Neural progenitor cell (in vitro differentiated cells): ENCODE measurements at regions not wholly inside any gene's neighbourhood (a gene's known extent, or its start where the extent isn't known, plus 50 kb on each side); places are given as distances from the start of the nearest gene placed in this dataset.

Experiments used
- DNase-seq: peaks from one replicate; pipeline ENCODE4 v3.0.0-alpha.2; 2016; ENCODE audit warnings: low spot score
- H2AFZ ChIP-seq: fragments of 200-600 bp; sonication (generic); replicated peaks from 2 replicates; pipeline ENCODE4 v1.6.1; 2016; ENCODE audit warnings: antibody characterized with exemption
- H3F3A ChIP-seq: fragments of 200-600 bp; sonication (generic); 2 replicates; pipeline ENCODE4 v1.6.1; 2016; ENCODE audit warnings: antibody characterized with exemption, low read depth
- H3K27ac ChIP-seq: fragments of 200-600 bp; sonication (generic); 2 replicates; pipeline ENCODE4 v1.5.1; 2016; ENCODE audit warnings: mild to moderate bottlenecking
- H3K27me3 ChIP-seq: fragments of 200-600 bp; sonication (generic); 2 replicates; pipeline ENCODE4 v1.6.1; 2016; ENCODE audit warnings: mild to moderate bottlenecking, moderate library complexity
- H3K36me3 ChIP-seq: fragments of 200-600 bp; sonication (generic); 2 replicates; pipeline ENCODE4 v1.5.1; 2016
- H3K4me1 ChIP-seq: fragments of 200-600 bp; sonication (generic); 2 replicates; pipeline ENCODE4 v1.6.1; 2016; ENCODE audit warnings: mixed run types
- H3K4me2 ChIP-seq: fragments of 200-600 bp; sonication (generic); 2 replicates; pipeline ENCODE4 v1.6.1; 2016
- H3K4me3 ChIP-seq: fragments of 200-600 bp; sonication (generic); 2 replicates; pipeline ENCODE4 v1.5.1; 2016
- H3K79me2 ChIP-seq: fragments of 200-600 bp; sonication (generic); 2 replicates; pipeline ENCODE4 v1.6.1; 2016; ENCODE audit warnings: low read depth
- H3K9ac ChIP-seq: fragments of 200-600 bp; sonication (generic); 2 replicates; pipeline ENCODE4 v1.6.1; 2016
- H3K9me3 ChIP-seq: fragments of 200-600 bp; sonication (generic); 2 replicates; pipeline ENCODE4 v1.5.1; 2016; ENCODE audit warnings: low read depth
- H4K20me1 ChIP-seq: fragments of 200-600 bp; sonication (generic); 2 replicates; pipeline ENCODE4 v1.6.1; 2016; ENCODE audit warnings: low read depth
- H3K27ac Mint-ChIP-seq: 3 replicates; pipeline ENCODE4 v1.8.0; 2021; ENCODE audit warnings: mixed read lengths
- H3K27me3 Mint-ChIP-seq: 2 replicates; pipeline ENCODE4 v1.8.0; 2022; ENCODE audit warnings: low read depth, mild to moderate bottlenecking, inconsistent platforms, moderate library complexity, mixed read lengths; ENCODE audit not compliant: insufficient read depth
- H3K36me3 Mint-ChIP-seq: 3 replicates; pipeline ENCODE4 v1.8.0; 2021; ENCODE audit warnings: mixed read lengths
- H3K4me1 Mint-ChIP-seq: 3 replicates; pipeline ENCODE4 v1.8.0; 2021; ENCODE audit warnings: mixed read lengths
- H3K4me3 Mint-ChIP-seq: 3 replicates; pipeline ENCODE4 v1.8.0; 2021; ENCODE audit warnings: mild to moderate bottlenecking, moderate library complexity, mixed read lengths
- H3K9me3 Mint-ChIP-seq: 3 replicates; pipeline ENCODE4 v1.8.0; 2020; ENCODE audit warnings: mixed read lengths
- EZH2 ChIP-seq: fragments of 200-600 bp; sonication (generic); IDR thresholded peaks from 2 replicates; pipeline ENCODE4 v1.6.1; 2017; ENCODE audit warnings: antibody characterized with exemption, mild to moderate bottlenecking, moderate library complexity
- EZH2phosphoT487 ChIP-seq: fragments of 200-600 bp; sonication (generic); IDR thresholded peaks from 2 replicates; pipeline ENCODE4 v1.6.1; 2017; ENCODE audit warnings: antibody characterized with exemption
- TF ChIP-seq, protein P1 (sequence below): fragments of 200-600 bp; sonication (generic); IDR thresholded peaks from 2 replicates; pipeline ENCODE4 v1.5.1; 2017; ENCODE audit warnings: antibody characterized with exemption, mild to moderate bottlenecking

DNA sequence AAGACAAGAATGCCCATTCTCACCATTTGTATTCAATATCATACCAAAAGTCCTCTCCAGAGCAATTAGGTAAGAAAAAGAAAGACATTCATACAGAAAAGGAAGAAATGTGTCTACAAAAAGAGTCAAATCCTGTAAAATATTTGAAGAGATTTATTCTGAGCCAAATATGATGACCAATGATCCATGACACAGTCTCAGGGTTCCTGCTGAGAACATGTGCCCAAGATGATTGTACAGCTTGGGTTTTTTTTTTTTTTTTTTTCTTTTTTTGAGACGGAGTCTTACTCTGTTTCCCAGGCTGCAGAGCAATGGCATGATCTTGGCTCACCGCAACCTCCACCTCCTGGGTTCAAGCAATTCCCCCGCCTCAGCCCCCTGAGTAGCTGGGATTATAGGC lies 296.2 kb downstream of the C12orf75 start:
- H3K36me3 ChIP-seq, result no peaks in the 10 kb centered on the region
- Mint-ChIP-seq H3K4me3 (no peak overlapping the region), H3K27ac (peak overlapping the region; percentile 50), H3K27me3 (no peaks in the 10 kb centered on the region), H3K9me3 (peaks cover 13% of the 10 kb centered on the region), H3K4me1 (peaks cover 30% of the 10 kb centered on the region), H3K36me3 (peaks cover 2% of the 10 kb centered on the region)
- H3F3A ChIP-seq, result peaks cover 4% of the 10 kb centered on the region
- DNase-seq, result no peak
- no peak overlapping the region for H2AFZ ChIP-seq
- H3K79me2 ChIP-seq, result no peaks in the 10 kb centered on the region
- H3K27ac ChIP-seq, result no peak overlapping the region
- H3K4me3 ChIP-seq, result no peak overlapping the region
- no peaks in the 10 kb centered on the region for H4K20me1 ChIP-seq
- peaks cover 18% of the 10 kb centered on the region for H3K4me1 ChIP-seq
- H3K9ac ChIP-seq, result no peak overlapping the region
- TF ChIP-seq EZH2 (no peak), EZH2phosphoT487 (no peak)
- TF ChIP-seq, protein P1, sequence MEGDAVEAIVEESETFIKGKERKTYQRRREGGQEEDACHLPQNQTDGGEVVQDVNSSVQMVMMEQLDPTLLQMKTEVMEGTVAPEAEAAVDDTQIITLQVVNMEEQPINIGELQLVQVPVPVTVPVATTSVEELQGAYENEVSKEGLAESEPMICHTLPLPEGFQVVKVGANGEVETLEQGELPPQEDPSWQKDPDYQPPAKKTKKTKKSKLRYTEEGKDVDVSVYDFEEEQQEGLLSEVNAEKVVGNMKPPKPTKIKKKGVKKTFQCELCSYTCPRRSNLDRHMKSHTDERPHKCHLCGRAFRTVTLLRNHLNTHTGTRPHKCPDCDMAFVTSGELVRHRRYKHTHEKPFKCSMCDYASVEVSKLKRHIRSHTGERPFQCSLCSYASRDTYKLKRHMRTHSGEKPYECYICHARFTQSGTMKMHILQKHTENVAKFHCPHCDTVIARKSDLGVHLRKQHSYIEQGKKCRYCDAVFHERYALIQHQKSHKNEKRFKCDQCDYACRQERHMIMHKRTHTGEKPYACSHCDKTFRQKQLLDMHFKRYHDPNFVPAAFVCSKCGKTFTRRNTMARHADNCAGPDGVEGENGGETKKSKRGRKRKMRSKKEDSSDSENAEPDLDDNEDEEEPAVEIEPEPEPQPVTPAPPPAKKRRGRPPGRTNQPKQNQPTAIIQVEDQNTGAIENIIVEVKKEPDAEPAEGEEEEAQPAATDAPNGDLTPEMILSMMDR, result no peak
- H3K4me2 ChIP-seq, result no peak overlapping the region
- no peaks in the 10 kb centered on the region for H3K9me3 ChIP-seq
- H3K27me3 ChIP-seq, result no peaks in the 10 kb centered on the region

DNA sequence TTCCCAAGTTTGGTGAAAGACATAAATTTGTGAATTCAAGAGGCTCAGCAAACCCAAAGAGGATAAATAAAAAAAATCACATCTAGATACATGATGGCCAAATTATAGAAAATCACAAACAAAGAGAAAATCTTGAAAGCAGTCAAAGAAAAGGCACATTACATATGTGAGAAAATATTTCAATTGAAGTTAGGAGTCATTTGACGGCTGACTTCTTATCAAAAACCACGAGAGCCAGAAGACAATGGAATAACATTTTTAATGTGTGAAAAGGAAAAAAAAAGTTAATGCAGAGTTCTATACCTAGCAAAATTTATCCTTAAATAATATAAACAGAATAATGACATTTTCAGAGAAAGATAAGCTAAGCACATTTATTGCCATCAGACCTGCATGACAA lies 307.0 kb downstream of the C12orf75 start:
- H3K9ac ChIP-seq, result no peak overlapping the region
- H3K4me2 ChIP-seq, result no peak overlapping the region
- no peak overlapping the region for H3K4me3 ChIP-seq
- TF ChIP-seq EZH2 (no peak), EZH2phosphoT487 (no peak)
- TF ChIP-seq, protein P1, result no peak
- no peaks in the 10 kb centered on the region for H4K20me1 ChIP-seq
- peaks cover 4% of the 10 kb centered on the region for H3K4me1 ChIP-seq
- H3F3A ChIP-seq, result no peaks in the 10 kb centered on the region
- no peak overlapping the region for H3K27ac ChIP-seq
- Mint-ChIP-seq H3K27ac (no peak overlapping the region), H3K4me1 (no peaks in the 10 kb centered on the region), H3K4me3 (no peak overlapping the region), H3K9me3 (peaks cover 48% of the 10 kb centered on the region), H3K36me3 (peaks cover 4% of the 10 kb centered on the region), H3K27me3 (peaks cover 4% of the 10 kb centered on the region)
- H3K79me2 ChIP-seq, result no peaks in the 10 kb centered on the region
- DNase-seq, result no peak
- peaks cover 15% of the 10 kb centered on the region for H3K9me3 ChIP-seq
- H3K36me3 ChIP-seq, result no peaks in the 10 kb centered on the region
- no peak overlapping the region for H2AFZ ChIP-seq
- no peaks in the 10 kb centered on the region for H3K27me3 ChIP-seq

DNA sequence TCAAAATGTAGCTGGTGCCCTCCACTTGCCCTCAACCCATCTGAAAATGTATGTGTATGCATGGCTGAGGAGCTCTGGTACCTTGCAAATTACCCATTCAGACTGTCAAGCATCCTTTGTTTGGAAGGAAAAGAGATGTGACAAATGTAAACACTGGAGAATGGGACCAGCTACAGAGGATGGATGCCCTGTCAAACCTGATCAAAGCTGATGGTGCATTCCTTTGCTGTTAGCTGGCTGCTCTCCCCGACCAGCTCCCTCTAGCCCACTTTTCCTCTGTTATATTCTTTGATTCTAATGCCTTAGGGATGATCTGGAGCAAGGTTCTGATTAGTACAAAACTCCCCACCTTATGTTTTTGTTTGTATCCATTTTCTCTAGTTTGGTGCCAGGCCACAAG lies 310.3 kb downstream of the C12orf75 start:
- Histone ChIP-seq H3K9ac (no peak overlapping the region), H3F3A (no peaks in the 10 kb centered on the region), H2AFZ (no peak overlapping the region), H3K79me2 (no peaks in the 10 kb centered on the region), H3K27me3 (no peaks in the 10 kb centered on the region), H3K27ac (no peak overlapping the region), H3K4me3 (no peak overlapping the region), H4K20me1 (no peaks in the 10 kb centered on the region), H3K4me1 (peaks cover 4% of the 10 kb centered on the region), H3K9me3 (peaks cover 15% of the 10 kb centered on the region), H3K36me3 (no peaks in the 10 kb centered on the region), H3K4me2 (no peak overlapping the region)
- H3K9me3 Mint-ChIP-seq, result peaks cover 37% of the 10 kb centered on the region
- H3K4me1 Mint-ChIP-seq, result no peaks in the 10 kb centered on the region
- H3K27ac Mint-ChIP-seq, result no peak overlapping the region
- TF ChIP-seq, protein P1, result no peak
- TF ChIP-seq EZH2phosphoT487 (no peak), EZH2 (no peak)
- peaks cover 4% of the 10 kb centered on the region for H3K36me3 Mint-ChIP-seq
- peaks cover 4% of the 10 kb centered on the region for H3K27me3 Mint-ChIP-seq
- no peak overlapping the region for H3K4me3 Mint-ChIP-seq
- peak; percentile 28 for DNase-seq
